EH (cell line): ENCODE measurements at regions not wholly inside any gene's neighbourhood (a gene's known extent, or its start where the extent isn't known, plus 50 kb on each side); places are given as distances from the start of the nearest gene placed in this dataset.
A peak's percentile ranks its signal among the peaks of the same experiment; 100 is the strongest.

ENCODE experiments used
- DNase-seq: peaks from one replicate; pipeline ENCODE4 v3.0.0-alpha.2; 2015; ENCODE audit warnings: low read depth

DNA sequence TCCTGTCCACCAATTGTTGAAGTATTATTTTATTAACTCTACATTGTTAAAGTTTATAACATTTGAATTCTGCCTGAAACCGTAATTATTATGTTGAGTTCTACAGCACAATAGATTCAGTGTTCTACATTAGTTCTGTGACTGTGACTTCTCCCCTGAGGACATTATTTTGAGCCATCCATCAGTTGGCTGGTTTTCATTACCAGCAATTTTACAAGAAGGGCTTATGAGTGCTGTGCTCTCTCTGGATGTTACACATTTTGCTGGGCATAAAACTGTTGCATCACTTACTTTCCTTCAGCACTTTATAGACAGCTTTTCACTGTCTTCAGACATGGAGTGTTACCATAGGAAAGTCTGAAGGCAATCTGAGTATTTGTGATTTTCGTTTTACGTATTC is 118.2 kb upstream of the KITLG start:
- peak; percentile 23 for DNase-seq

DNA sequence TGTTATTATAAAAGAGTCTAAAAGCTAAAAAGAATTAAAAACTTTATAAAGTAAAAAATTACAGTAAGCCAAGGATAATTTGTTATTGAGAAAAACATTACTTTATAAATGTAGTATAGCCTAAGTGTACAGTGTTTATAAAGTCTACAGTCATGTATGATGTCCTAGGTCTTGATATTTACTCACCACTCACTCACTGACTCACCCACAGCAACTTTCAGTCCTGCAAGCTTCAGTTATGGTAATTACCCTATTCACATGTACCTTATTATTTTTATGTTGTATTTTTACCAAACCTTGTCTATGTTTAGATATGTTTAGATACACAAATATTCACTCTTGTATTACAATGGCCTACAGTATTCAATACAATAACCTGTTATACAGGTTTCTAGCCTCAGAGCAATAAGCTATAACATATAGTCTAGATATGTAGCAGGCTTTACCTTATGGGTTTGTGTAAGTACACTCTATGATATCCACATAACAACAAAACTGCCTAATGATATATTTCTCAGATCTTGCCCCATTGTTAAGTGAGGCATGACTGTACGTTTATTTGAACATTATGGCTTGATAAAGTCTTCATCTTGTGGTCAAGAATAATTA is 113.7 kb upstream of the KITLG start:
- peak; percentile 12 for DNase-seq

GRCh38 chr12:88691811-88692210 is 111.5 kb upstream of the KITLG start:
- peak; percentile 25 for DNase-seq

DNA sequence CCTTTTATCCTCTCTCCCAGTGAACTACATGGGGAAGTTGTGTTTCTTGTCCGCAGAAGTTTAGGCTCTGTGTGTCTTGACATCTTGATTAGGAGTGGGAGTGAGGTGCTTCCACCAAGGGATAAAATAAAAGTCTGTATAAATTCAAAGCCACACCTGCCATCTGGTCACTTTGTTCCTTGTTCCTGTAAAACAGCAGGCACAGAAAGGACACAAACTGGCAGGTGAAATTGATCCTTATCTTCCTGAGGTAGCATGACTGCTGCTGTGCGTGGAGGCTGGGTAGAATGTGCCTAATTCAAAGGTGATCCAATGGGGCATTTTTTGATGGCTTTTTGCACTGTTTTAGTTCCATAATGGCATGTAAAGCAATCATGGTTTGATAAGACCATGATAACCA is 104.3 kb upstream of the KITLG start:
- DNase-seq, result no peak

- DNase-seq, result no peak
Measured at GRCh38 chr12:88684170-88684569, 103.9 kb upstream of the KITLG start.

- no peak for DNase-seq
Measured at GRCh38 chr12:88683628-88684027, 103.4 kb upstream of the KITLG start.

DNA sequence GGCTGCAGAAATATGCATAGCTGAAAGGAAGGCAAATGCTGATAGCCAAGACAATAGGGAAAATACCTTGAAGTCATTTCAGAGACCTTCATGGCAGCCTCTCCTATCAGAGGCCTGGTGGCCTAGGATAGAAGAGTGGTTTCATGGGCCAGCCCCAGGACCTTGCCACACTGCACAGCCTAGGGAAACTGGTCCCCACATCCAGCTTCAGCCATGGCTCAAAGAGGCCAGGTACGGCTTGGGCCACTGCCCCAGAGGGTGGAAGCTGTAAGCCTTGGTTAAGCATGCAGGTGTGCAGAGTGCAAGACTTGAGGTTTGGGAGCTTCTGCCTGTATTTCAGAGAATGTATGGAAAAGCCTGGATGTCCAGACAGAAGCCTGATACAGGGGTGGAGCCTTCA is 101.0 kb upstream of the KITLG start:
- DNase-seq, result no peak

DNA sequence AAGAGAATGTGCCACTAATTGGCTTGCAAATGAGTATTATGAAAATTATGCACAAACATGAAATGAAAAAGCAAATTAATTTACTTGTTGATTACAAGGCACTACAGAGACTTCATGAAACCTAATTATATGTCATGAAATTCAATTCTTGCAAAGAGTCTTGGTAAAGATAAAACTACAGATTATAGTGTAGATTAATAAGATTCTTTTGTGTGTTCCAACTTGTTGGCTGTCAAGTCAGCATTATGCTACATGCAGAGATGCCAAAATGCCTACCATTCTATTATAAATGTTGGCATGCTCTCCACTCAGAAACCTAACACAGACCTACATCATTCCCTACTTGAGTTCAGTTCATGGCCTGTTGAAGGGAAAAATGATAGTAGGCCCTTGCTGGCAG is 97.2 kb upstream of the KITLG start:
- DNase-seq, result no peak

- DNase-seq, result peak; percentile 12
Measured at GRCh38 chr12:88667615-88668014, 87.3 kb upstream of the KITLG start.

DNA sequence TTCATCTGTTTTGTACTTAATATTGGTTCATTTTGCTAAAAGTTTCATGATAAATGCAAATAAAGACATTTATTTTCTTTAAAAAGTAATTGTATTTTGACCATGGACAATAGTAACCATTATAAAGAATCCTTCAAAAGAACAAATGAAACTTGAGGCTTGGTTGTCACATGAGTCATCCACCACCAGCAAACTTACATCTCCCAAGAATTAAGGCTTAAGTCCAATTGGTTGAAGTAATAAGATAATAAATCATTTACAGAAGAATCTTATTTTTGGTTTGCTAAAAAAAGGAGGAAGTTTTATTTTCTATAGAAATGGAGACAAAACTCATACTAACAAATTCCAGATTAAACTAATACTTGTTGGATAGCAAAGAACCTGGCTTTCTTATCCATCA is 84.8 kb upstream of the KITLG start:
- peak; percentile 61 for DNase-seq

GRCh38 chr12:88662961-88663360 is 82.7 kb upstream of the KITLG start:
- DNase-seq, result peak; percentile 14

DNA sequence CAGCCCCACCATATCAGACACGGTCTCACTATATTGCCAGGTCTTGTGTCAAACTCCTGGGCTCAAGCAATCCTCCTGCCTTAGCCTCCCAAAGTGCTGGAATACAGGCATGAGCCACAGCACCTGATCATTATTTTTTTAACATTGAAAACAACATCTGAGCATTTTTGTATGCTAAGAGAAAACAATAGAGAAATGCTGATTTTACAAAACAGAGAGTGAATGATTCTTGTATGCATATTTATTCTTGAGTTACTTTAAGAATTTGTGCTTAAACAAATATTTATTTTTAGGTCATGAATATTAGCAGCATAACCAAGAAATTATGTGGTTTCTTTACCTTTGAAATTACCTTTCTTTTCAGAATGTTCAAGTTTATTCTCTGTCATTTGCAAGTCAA is 81.8 kb upstream of the KITLG start:
- no peak for DNase-seq

GRCh38 chr12:88658009-88658408 is 77.7 kb upstream of the KITLG start:
- no peak for DNase-seq

GRCh38 chr12:88650715-88651114 is 70.4 kb upstream of the KITLG start:
- DNase-seq, result peak; percentile 87

DNA sequence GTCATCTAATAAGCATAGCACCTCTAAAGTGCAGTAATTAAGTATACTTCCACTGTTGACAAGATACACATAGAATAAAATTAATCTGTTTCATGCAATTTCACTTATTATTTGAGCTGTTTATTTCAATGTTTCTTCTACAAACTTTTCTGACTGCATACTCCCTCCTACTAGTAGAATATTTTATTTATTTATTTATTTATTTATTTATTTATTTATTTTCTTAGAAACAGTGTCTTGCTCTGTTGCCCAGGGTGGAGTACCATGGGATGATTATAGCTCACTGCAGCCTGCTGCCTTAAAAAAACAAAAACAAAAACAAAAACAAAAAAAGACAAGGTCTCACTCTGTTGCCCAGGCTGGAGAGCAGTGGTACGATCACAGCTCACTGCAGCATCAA is 68.4 kb upstream of the KITLG start:
- no peak for DNase-seq

DNA sequence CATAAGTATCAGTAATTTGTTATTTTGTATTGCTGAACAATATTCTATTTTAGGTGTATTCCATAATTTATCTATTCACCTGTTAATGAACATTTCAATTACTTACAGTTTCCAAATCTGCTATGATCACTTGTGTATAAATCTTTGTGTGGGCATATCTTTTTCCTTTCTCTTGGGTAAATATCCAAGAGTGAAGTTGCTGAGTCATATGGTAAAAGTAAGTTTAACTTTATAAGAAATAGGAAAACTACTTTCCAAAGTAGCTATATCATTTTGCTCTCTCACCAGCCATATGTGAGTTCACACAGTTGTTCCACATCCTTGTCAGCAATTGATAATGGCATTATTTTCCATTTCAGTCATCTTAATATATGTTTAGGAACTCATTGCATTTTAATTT is 66.6 kb upstream of the KITLG start:
- DNase-seq, result no peak

DNA sequence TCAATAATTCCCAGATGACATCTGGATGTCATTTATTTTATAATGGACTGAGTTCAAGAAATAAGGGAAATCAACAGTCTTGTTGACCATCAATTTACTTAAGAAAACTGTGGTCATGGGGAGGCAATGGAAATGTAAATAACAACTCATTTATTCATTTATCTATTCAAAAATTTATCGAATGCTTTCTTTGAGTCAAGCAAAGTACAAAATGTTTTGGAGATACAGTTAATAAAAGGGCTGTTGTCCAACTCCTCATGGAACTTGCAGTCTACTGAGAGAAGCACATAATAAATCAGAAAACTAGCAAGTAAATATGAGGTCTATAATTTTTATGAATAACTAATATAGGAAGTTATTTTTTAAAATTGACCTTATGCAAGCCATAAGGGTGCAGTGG is 65.5 kb upstream of the KITLG start:
- DNase-seq, result no peak

- DNase-seq, result no peak
Measured at GRCh38 chr12:88644946-88645702, 64.9 kb upstream of the KITLG start.

GRCh38 chr12:88643685-88644084 is 63.4 kb upstream of the KITLG start:
- DNase-seq, result peak; percentile 36

GRCh38 chr12:88642675-88643431 is 62.6 kb upstream of the KITLG start:
- DNase-seq, result no peak

- DNase-seq, result peak; percentile 68
Measured at GRCh38 chr12:88638966-88639760, 58.9 kb upstream of the KITLG start.

- DNase-seq, result no peak
Measured at GRCh38 chr12:88638388-88638787, 58.1 kb upstream of the KITLG start.
